NCI-H128 (cell line): ENCODE measurements at regions not wholly inside any gene's neighbourhood (a gene's known extent, or its start where the extent isn't known, plus 50 kb on each side); places are given as distances from the start of the nearest gene placed in this dataset.
"Not testable (repeated sequence)": the region's sequence is repeated elsewhere in the genome, so short reads cannot be mapped to it uniquely, and the experiment has no call there.

Source experiments
- DNase-seq: peaks from one replicate; lab custom pipeline; 2025; ENCODE audit not compliant: unreplicated experiment; lab: John Stamatoyannopoulos, UW

DNA sequence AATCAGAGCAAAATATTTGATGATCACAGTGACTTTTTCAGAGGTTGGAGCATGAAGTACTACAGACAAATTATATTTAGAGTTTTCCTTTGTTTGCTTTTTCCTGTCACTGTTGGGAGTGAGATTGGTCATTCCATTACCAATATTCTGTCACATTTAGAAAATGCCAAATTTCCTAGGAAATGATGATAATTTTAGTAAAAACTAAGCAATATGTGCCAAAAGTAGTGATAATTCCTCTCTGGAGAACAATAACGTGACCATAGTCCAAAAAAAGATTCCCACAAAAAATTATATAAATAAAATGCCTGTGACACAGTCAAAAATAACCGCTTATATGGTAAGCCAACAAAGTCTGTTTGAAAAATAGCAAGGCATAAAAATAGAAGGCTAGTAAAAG is 2719.4 kb downstream of the PCDH9 start:
- no peak for DNase-seq

GRCh38 chr13:64506246-64506645 is 2723.9 kb downstream of the PCDH9 start:
- DNase-seq = no peak

GRCh38 chr13:64505336-64505910 is 2724.7 kb downstream of the PCDH9 start:
- no peak for DNase-seq

DNA sequence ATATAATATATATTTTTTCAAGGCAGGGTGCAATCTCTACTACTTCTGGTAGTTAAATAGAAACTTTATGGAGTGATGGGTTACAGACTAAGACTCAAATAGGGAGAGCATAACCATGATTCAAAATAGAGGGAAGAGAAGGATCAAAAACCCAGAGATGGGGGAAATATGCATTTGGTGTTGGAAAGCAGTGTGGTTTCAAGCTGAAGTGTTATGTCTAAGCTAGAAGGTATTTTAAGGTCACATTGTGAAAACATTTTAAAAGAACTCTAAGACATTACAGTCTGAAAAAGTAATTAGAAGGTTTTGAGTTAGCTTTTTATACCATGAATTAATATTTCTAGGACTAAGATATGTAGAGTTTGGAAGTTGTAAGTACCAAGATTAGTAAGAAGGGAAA is 2741.4 kb downstream of the PCDH9 start:
- DNase-seq = no peak

DNA sequence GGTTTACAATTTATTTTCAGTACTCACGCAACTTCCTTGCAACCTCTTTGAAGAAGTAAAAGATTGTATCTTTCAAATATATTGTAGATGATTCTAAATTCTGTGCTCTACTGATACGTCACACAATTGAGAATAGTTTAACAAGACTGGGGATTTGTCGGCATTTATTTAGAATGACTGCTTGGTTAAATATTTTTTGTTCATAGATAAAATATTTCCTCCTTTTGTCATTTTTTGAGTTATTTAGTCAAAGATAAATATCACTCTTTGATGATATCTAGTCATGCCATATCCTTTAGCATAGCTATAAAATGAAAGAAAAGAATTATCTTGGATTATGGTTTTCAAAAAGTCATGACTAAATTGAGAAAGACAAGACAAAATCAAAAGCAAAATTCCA is 2747.8 kb downstream of the PCDH9 start:
- no peak for DNase-seq

- no peak for DNase-seq
These were observed 2749.5 kb downstream of the PCDH9 start for GRCh38 chr13:64480672-64481071.

- no peak for DNase-seq
These were observed 2749.9 kb downstream of the PCDH9 start for GRCh38 chr13:64480211-64480610.

GRCh38 chr13:64477146-64477545 is 2753.0 kb downstream of the PCDH9 start:
- no peak for DNase-seq

DNA sequence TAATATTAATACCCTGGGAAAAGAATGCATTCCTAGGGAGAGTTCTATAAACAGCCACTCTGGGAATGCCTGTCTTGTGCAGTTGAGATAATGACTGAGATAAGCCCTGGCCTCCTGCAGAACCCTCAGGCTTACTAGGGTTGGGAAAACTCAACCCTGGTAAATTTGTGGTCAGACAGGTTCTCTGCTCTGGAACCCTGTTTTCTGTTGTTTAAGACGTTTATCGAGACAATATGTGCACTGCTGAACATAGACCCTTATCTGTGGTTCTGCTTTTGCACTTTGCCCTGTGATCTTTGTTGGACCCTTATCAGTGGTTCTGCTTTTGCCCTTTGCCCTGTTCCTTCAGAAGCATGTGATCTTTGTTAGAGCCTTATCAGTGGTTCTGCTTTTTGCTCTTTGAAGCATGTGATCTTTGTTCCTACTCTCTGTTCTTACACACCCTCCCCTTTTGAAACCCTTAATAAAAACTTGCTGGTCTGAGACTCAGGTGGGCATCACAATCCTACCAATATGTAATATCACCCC is 2754.0 kb downstream of the PCDH9 start:
- not testable (repeated sequence) for DNase-seq

DNA sequence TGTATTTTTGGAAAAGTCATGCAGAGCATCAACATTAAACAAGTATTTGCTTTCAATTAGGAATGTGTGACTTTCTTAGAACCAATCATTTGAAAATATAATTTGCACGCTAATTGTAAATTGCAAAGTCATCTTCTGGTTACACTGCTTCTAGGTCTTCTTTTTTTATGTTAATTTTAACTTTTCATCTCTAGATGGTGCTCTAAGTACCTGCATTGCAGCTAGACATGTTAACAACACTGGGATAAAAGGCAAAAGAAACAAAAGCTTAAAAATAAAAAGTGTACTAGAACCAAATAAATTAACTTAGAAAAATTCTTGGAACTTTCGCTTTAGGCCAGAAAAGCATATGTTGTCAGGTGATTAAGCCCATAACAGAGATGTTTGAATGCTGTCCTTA is 2758.2 kb downstream of the PCDH9 start:
- no peak for DNase-seq

- no peak for DNase-seq
These were observed 2759.4 kb downstream of the PCDH9 start for GRCh38 chr13:64470751-64471150.

DNA sequence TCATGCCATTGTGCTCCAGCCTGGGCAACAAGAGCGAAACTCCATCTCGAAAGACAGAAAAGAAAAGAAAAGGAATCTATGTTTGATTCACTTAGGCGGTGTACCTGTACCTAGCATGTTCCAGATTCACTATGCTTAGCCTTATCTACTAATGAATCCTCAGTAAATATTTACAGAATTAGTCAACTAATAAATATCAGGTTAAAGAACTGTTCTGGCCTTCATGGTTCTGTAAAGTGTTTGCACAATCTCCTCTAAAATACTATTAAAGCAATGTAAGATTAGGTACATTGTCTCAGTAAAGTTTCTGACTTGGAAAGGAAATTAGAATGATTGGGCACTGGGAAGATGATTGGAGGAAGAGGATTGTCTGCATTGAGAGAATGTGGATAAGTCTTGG is 2770.4 kb downstream of the PCDH9 start:
- no peak for DNase-seq

GRCh38 chr13:64457976-64458375 is 2772.2 kb downstream of the PCDH9 start:
- DNase-seq = no peak

DNA sequence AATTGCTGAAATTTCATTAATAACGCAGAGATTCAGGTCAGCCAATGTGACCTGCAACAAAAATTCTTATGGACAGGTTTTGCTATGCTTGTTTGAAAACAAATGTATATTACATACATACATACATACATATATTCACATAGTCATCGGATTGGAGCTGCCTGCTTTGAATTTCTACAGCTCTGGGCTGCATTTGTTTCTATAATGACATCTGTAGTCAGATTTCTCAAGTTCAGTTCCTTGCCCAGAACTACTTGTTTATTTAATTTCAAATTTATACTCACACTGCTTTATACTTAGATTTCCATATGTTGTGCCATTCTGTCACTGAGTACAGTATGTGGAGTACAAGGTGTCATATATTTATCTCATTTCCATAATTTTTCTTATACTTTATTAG is 2775.0 kb downstream of the PCDH9 start:
- no peak for DNase-seq

DNA sequence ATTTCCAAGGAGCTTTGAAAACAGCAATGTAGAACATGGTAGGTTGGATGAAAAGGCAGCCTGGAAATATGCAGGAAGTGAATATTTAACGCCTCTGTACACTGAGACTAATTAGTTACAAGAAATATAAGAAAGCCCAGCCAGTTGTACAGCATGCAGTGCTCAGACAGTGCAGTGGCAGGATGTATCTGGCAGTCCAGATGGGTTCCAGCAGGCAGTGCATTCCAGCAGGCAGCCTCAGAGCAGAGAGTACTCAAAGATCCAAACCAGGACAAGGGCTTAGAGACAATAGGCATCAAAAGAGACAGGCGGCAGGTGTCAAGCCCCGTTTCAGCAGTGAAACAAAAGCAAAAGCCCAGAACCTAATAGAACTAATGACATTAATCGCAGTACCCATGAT is 2776.3 kb downstream of the PCDH9 start:
- DNase-seq = no peak

DNA sequence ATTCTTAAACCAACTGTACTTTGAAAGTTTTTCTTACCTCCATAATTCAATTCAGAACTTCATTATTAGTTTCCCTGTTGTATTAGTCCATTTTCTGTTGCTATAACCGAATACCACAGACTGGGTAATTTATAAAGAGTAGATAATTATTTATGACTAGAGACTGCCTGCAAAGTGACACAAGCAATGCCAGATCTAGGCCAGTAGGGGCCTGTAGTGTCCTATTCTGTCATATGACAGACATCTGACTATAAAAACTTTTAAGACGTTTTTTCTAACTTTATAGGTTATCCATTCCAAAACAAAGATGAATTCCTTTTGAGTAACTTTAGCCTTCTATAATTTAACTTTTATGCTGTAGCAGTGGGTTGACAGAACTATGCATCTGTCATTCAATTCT is 2783.8 kb downstream of the PCDH9 start:
- DNase-seq = no peak

GRCh38 chr13:64441740-64442139 is 2788.4 kb downstream of the PCDH9 start:
- DNase-seq = no peak

DNA sequence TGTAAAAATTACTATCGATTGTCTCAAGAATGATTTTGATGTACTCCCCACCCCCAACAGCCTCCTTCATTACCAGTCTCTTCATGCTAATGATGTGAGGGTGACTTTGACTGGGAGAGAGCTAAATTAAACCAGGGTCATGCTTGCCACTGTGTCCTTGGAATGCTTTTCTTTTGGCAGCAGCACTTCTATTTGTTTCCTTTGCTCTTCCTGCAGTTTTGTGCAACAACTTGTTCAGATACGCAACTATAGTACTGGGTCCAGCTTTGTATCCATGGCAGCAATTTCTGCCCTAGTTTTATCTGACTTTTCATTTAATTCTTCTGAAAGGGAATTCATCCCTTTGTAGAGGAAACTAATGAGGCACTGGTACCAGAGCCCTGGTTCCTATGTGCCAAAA is 2792.1 kb downstream of the PCDH9 start:
- DNase-seq = no peak

- DNase-seq = no peak
These were observed 2800.4 kb downstream of the PCDH9 start for GRCh38 chr13:64429691-64430090.

DNA sequence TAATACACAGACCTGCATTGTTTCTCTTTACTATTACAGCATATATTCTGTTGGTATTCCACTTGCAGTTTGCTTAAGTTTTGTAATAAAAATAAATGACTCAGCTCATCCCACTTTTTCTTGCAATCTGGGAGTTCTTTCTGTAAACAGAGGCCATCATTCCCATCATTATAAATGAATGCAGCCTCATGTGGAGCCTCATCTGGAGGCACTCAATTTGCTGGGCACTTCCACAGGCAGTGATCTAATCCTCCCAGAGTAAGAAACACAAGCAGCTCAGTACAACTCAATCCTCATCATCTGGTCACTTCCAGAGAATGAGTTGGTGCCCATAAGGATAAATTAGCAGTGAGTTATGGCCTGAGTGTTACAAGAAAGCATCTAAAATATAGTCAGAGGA is 2801.9 kb downstream of the PCDH9 start:
- DNase-seq = no peak

DNA sequence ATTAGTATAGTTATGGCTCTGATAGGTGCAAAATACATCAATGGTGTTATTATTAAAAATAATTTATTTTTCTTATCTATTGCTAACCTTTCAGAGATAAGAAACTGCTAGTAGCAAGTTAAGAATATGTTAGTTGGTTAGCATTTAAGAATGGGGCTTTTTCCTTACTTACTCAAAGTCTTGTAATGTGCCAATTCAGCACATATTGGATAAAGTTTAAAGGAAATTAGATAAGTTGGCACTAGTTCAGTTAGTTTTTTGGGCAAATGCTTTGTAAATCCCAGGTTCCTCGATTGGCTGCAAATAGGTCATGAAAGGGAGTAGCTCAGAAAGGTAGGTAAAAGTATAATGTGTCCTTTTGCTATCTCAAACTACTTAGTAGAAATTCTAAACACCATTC is 2806.7 kb downstream of the PCDH9 start:
- DNase-seq = no peak

DNA sequence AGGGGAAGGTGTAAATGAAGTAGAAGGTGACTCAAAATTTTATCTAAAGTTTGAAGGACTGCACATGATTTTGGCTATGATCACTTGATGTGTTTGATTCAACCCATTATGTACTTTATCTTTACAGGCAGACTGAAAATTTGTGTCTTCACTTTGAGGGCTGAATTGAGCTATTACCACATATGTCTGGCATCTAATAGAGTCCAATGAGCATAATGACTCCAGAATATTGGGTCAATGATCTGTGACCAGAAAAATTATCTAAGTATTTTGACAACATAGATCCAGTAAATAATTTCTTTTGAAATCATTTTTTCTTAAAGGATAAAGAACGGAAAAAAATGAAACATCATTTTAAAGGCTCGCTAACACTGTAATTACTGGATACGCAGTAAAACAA is 2810.0 kb downstream of the PCDH9 start:
- DNase-seq = no peak

- no peak for DNase-seq
These were observed 2812.6 kb downstream of the PCDH9 start for GRCh38 chr13:64417581-64417980.
